Lower leg skin (tissue), 3 donors: ENCODE measurements at regions not wholly inside any gene's neighbourhood (a gene's known extent, or its start where the extent isn't known, plus 50 kb on each side); places are given as distances from the start of the nearest gene placed in this dataset.

Source experiments
- POLR2A ChIP-seq, 2 donors: fragments of 450-650 bp; IDR thresholded peaks; one replicate each; pipeline ENCODE4 v1.6.1; 2016 to 2017; ENCODE audit warnings: antibody characterized with exemption in 2 of 2, mild to moderate bottlenecking in 1 of 2, moderate library complexity in 1 of 2
- TF ChIP-seq, protein P1 (sequence below), 3 donors: fragments of 450-650 bp; IDR thresholded peaks; one replicate each; pipeline ENCODE4 v1.5.1; 2016; ENCODE audit warnings: antibody characterized with exemption in 3 of 3, mild to moderate bottlenecking in 3 of 3, moderate library complexity in 2 of 3

DNA sequence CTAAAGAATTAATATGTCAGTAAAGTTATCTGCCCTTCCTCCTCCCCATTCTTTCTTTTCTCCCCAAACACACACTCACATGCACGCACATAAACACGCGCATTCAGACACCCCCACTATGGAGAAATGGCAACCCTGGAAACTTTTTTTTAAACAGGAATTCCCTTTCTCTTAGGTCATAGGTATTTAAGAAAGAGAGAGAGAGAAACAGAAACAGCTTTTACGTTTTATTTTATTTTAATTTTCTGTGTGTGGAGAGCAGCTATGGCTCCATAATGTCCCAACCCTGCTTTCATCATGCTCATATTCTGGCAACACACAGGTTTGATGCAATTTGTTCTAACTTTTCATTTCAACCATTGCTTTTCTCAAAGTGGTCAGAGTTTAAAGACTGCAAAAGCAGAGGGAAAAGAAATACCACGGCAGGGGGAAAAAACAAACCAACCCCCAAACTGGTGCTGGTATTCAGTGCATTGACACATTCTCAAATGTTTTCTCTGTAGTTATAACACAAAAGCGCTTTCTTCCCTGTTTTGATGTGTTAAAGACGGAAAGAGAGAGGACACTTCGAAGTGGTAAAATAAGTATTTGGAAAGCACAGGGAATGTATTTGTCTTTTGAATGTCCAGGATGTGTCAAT lies 126.0 kb upstream of the TMEM161B start:
- TF ChIP-seq POLR2A (IDR thresholded peaks at IDR 0.05), result no peak
- TF ChIP-seq, protein P1, sequence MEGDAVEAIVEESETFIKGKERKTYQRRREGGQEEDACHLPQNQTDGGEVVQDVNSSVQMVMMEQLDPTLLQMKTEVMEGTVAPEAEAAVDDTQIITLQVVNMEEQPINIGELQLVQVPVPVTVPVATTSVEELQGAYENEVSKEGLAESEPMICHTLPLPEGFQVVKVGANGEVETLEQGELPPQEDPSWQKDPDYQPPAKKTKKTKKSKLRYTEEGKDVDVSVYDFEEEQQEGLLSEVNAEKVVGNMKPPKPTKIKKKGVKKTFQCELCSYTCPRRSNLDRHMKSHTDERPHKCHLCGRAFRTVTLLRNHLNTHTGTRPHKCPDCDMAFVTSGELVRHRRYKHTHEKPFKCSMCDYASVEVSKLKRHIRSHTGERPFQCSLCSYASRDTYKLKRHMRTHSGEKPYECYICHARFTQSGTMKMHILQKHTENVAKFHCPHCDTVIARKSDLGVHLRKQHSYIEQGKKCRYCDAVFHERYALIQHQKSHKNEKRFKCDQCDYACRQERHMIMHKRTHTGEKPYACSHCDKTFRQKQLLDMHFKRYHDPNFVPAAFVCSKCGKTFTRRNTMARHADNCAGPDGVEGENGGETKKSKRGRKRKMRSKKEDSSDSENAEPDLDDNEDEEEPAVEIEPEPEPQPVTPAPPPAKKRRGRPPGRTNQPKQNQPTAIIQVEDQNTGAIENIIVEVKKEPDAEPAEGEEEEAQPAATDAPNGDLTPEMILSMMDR (IDR thresholded peaks at IDR 0.05), result no peak
